A549 (cell line): ENCODE measurements at regions not wholly inside any gene's neighbourhood (a gene's known extent, or its start where the extent isn't known, plus 50 kb on each side); places are given as distances from the start of the nearest gene placed in this dataset.

Experiments used
- ATAC-seq, 2 experiments: fragments of 200-7000 bp in 1 of 2; fragments of >200 bp in 1 of 2; cut with Nextera tagmentation in 1 of 2; cut with Tn5 transposase in 1 of 2; 3 replicates each; pipeline versions ENCODE4 v1.8.0 to v1.9.1; 2018 to 2020; ENCODE audit warnings: mild to moderate bottlenecking in 1 of 2, moderate library complexity in 1 of 2
- CTCF ChIA-PET: fragments of 300-600 bp; sonication (Branson Sonifier 250); formaldehyde crosslinking; extraction: SDS; loops from one replicate; lab custom pipeline; 2021; ENCODE audit warnings: antibody characterized with exemption, inconsistent platforms; lab: Yijun Ruan, JAX
- POLR2A ChIA-PET: fragments of 350-600 bp; formaldehyde crosslinking; extraction: SDS; loops from one replicate; lab custom pipeline; 2021; ENCODE audit warnings: antibody characterized with exemption, inconsistent platforms; lab: Yijun Ruan, JAX
- DNase-seq, 2 experiments: peaks; one replicate each; pipeline versions ENCODE4 v3.0.0 to v3.0.0-alpha.2; 2011 to 2016; ENCODE audit warnings: low read depth in 1 of 2, low spot score in 1 of 2
- FAIRE-seq: peaks from 2 replicates; lab custom pipeline; 2011; peaks lifted over from hg19 to GRCh38; lab: Jason Lieb, UNC
- H3K27ac ChIP-seq, 2 experiments: fragments of >200 bp; sonication (Bioruptor Twin); formaldehyde crosslinking; 3 replicates each; pipeline ENCODE4 v1.5.1; 2016 to 2017
- H3K4me1 ChIP-seq: fragments of >200 bp; sonication (Bioruptor Twin); formaldehyde crosslinking; 3 replicates; pipeline ENCODE4 v1.6.1; 2016
- H3K4me2 ChIP-seq: fragments of >200 bp; sonication (Bioruptor Twin); formaldehyde crosslinking; 3 replicates; pipeline ENCODE4 v1.6.1; 2016
- H3K4me3 ChIP-seq: fragments of >200 bp; sonication (Bioruptor Twin); formaldehyde crosslinking; 3 replicates; pipeline ENCODE4 v1.5.1; 2016
- H3K9me3 ChIP-seq: fragments of >200 bp; sonication (Bioruptor Twin); formaldehyde crosslinking; 3 replicates; pipeline ENCODE4 v1.6.1; 2016
- CHD2 ChIP-seq: fragments of 150-350 bp; IDR thresholded peaks from 2 replicates; pipeline ENCODE4 v1.6.1; 2014; ENCODE audit warnings: low read length; ENCODE audit not compliant: partially characterized antibody
- EHMT2 ChIP-seq: fragments of 200-600 bp; sonication (generic); IDR thresholded peaks from 2 replicates; pipeline ENCODE4 v1.6.1; 2016; ENCODE audit warnings: antibody characterized with exemption, low read depth, mild to moderate bottlenecking, moderate library complexity
- EP300 ChIP-seq, 2 experiments: fragments of >200 bp; sonication (Bioruptor Twin); formaldehyde crosslinking; IDR thresholded peaks; 2 replicates in 1 of 2; 3 replicates in 1 of 2; pipeline ENCODE4 v1.6.1; 2016 to 2017
- FOSB ChIP-seq: fragments of 250-450 bp; sonication (Bioruptor Pico); IDR thresholded peaks from 2 replicates; pipeline ENCODE4 v1.5.0; 2020; ENCODE audit warnings: mild to moderate bottlenecking, moderate library complexity
- GATA3 ChIP-seq: IDR thresholded peaks from 2 replicates; pipeline ENCODE4 v1.6.1; 2012; ENCODE audit warnings: borderline replicate concordance
- JUN ChIP-seq, 2 experiments: fragments of >200 bp; sonication (Bioruptor Twin); formaldehyde crosslinking; IDR thresholded peaks; 2 replicates in 1 of 2; 3 replicates in 1 of 2; pipeline ENCODE4 v1.6.1; 2016 to 2017
- JUNB ChIP-seq: fragments of >200 bp; sonication (Bioruptor Twin); formaldehyde crosslinking; IDR thresholded peaks from 2 replicates; pipeline ENCODE4 v1.6.1; 2016
- KDM5A ChIP-seq: fragments of 200-600 bp; sonication (generic); IDR thresholded peaks from 2 replicates; pipeline ENCODE4 v1.6.1; 2016; ENCODE audit warnings: antibody characterized with exemption, mild to moderate bottlenecking
- MAFK ChIP-seq: fragments of 450-650 bp; IDR thresholded peaks from 2 replicates; pipeline ENCODE4 v1.6.1; 2014; ENCODE audit not compliant: partially characterized antibody
- MAZ ChIP-seq: fragments of 150-350 bp; IDR thresholded peaks from 2 replicates; pipeline ENCODE4 v1.6.1; 2014; ENCODE audit warnings: antibody characterized with exemption, low read depth, low read length, borderline replicate concordance
- MYC ChIP-seq: IDR thresholded peaks from 2 replicates; pipeline ENCODE4 v1.6.1; 2012; ENCODE audit warnings: mild to moderate bottlenecking, inconsistent platforms, low read length, improper control_type of control experiment, borderline replicate concordance
- NPAS2 ChIP-seq: fragments of 250-450 bp; sonication (Bioruptor Pico); IDR thresholded peaks from 2 replicates; pipeline ENCODE4 v1.8.0; 2022; ENCODE audit warnings: mild to moderate bottlenecking, moderate library complexity, borderline replicate concordance
- PHF8 ChIP-seq: fragments of 200-600 bp; sonication (generic); IDR thresholded peaks from 2 replicates; pipeline ENCODE4 v1.6.1; 2016; ENCODE audit warnings: low read depth, mild to moderate bottlenecking, antibody characterized with exemption, moderate library complexity, borderline replicate concordance
- RNF2 ChIP-seq: fragments of 200-600 bp; sonication (generic); IDR thresholded peaks from 2 replicates; pipeline ENCODE4 v1.6.1; 2016; ENCODE audit warnings: low read depth, mild to moderate bottlenecking, antibody characterized with exemption, moderate library complexity, borderline replicate concordance
- SMC3 ChIP-seq: fragments of >200 bp; sonication (Bioruptor Twin); formaldehyde crosslinking; IDR thresholded peaks from 3 replicates; pipeline ENCODE4 v1.6.1; 2018; ENCODE audit warnings: inconsistent platforms
- SREBF2 ChIP-seq: fragments of 450-650 bp; IDR thresholded peaks from 2 replicates; pipeline ENCODE4 v1.6.1; 2014; ENCODE audit warnings: mild to moderate bottlenecking, moderate library complexity
- ZC3H11A ChIP-seq: fragments of 450-650 bp; IDR thresholded peaks from 2 replicates; pipeline ENCODE4 v1.6.1; 2014; ENCODE audit warnings: antibody characterized with exemption, mild to moderate bottlenecking
- ZFP36 ChIP-seq: fragments of 450-650 bp; IDR thresholded peaks from 2 replicates; pipeline ENCODE4 v1.6.1; 2014; ENCODE audit warnings: borderline replicate concordance; ENCODE audit not compliant: partially characterized antibody
- WGBS: methylation state at CpG from one replicate; pipeline ENCODE4 v1.1.6; 2017; ENCODE audit errors: missing lambda C conversion rate; 5-methylcytosine and 5-hydroxymethylcytosine counted together
- TF ChIP-seq, protein P1 (sequence below): IDR thresholded peaks from 2 replicates; pipeline ENCODE4 v1.6.1; 2012; ENCODE audit warnings: low read depth, borderline replicate concordance
- TF ChIP-seq, protein P2 (sequence below): fragments of >200 bp; sonication (Bioruptor Twin); formaldehyde crosslinking; IDR thresholded peaks from 3 replicates; pipeline ENCODE4 v1.6.1; 2016
- TF ChIP-seq, protein P3 (sequence below): fragments of 450-650 bp; IDR thresholded peaks from 2 replicates; pipeline ENCODE4 v1.6.1; 2014; ENCODE audit warnings: antibody characterized with exemption
- TF ChIP-seq, protein P4 (sequence below): IDR thresholded peaks from 2 replicates; pipeline ENCODE4 v1.6.1; 2012
- TF ChIP-seq, protein P5 (sequence below): fragments of 250-450 bp; sonication (Bioruptor Pico); IDR thresholded peaks from 2 replicates; pipeline ENCODE4 v1.5.0; 2021; ENCODE audit warnings: mild to moderate bottlenecking, moderate library complexity, borderline replicate concordance
- TF ChIP-seq, protein P6 (sequence below): fragments of 200-600 bp; sonication (generic); IDR thresholded peaks from 2 replicates; pipeline ENCODE4 v1.6.1; 2016; ENCODE audit warnings: antibody characterized with exemption, mild to moderate bottlenecking, moderate library complexity
- TF ChIP-seq, protein P7 (sequence below): fragments of 150-350 bp; IDR thresholded peaks from 2 replicates; pipeline ENCODE4 v1.6.1; 2014; ENCODE audit warnings: low read depth, mild to moderate bottlenecking, low read length

DNA sequence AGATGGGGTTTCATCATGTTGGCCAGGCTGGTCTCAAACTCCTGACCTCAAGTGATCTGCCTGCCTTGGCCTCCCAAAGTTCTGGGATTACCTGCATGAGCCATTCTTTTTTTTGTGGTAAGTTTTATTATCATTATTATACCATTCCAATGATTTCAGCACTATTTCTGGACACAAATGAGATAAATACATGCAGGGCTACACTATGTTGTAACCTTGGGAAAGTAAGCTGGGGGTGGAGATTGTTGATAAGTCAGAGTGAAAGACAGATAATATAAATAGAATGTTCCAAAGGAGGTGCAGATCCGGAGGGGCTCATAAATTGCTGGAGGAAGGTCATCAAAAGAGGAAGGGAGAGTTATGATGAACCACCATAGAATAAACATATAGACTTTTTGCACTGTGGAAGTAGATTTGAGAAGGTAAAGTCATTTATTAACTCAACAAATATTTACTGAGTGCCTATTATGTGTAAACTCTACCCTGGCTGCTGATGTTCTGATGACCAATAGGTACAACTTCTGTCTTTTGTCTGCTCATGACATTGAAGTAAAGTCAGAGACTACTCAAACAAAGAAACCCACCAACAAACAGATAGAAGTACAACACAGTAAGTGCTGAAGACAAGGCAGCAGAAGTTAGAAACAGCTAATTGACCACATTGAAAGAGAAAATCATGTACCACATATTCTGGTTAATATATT, 478.9 kb upstream of the GOLIM4 start:
- CTCF ChIA-PET: no interaction called here
- H3K4me1 ChIP-seq: no peaks in the 10 kb centered on the region
- TF ChIP-seq, protein P1, sequence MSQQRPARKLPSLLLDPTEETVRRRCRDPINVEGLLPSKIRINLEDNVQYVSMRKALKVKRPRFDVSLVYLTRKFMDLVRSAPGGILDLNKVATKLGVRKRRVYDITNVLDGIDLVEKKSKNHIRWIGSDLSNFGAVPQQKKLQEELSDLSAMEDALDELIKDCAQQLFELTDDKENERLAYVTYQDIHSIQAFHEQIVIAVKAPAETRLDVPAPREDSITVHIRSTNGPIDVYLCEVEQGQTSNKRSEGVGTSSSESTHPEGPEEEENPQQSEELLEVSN: no peak
- TF ChIP-seq, protein P2, sequence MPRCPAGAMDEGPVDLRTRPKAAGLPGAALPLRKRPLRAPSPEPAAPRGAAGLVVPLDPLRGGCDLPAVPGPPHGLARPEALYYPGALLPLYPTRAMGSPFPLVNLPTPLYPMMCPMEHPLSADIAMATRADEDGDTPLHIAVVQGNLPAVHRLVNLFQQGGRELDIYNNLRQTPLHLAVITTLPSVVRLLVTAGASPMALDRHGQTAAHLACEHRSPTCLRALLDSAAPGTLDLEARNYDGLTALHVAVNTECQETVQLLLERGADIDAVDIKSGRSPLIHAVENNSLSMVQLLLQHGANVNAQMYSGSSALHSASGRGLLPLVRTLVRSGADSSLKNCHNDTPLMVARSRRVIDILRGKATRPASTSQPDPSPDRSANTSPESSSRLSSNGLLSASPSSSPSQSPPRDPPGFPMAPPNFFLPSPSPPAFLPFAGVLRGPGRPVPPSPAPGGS: no peak
- TF ChIP-seq, protein P3, sequence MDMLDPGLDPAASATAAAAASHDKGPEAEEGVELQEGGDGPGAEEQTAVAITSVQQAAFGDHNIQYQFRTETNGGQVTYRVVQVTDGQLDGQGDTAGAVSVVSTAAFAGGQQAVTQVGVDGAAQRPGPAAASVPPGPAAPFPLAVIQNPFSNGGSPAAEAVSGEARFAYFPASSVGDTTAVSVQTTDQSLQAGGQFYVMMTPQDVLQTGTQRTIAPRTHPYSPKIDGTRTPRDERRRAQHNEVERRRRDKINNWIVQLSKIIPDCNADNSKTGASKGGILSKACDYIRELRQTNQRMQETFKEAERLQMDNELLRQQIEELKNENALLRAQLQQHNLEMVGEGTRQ: no peak
- TF ChIP-seq SREBF2 (no peak), ZC3H11A (no peak), EP300 (IDR thresholded peaks at IDR 0.05) (no peak), PHF8 (no peak), KDM5A (no peak), CHD2 (no peak), MAZ (no peak), MAFK (no peak), JUN (IDR thresholded peaks at IDR 0.05) (no peak), ZFP36 (no peak), GATA3 (no peak)
- TF ChIP-seq, protein P4, sequence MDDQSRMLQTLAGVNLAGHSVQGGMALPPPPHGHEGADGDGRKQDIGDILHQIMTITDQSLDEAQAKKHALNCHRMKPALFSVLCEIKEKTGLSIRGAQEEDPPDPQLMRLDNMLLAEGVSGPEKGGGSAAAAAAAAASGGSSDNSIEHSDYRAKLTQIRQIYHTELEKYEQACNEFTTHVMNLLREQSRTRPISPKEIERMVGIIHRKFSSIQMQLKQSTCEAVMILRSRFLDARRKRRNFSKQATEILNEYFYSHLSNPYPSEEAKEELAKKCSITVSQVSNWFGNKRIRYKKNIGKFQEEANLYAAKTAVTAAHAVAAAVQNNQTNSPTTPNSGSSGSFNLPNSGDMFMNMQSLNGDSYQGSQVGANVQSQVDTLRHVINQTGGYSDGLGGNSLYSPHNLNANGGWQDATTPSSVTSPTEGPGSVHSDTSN: no peak
- POLR2A ChIA-PET: no interaction called here
- H3K9me3 ChIP-seq: no peaks in the 10 kb centered on the region
- WGBS: 0% methylated on average over 1 of the region's 1 CpG
- no peak overlapping the region for H3K4me2 ChIP-seq
- FAIRE-seq (no peak), DNase-seq (no peak), ATAC-seq (no peak)
- H3K27ac ChIP-seq: no peak overlapping the region
- H3K4me3 ChIP-seq: no peak overlapping the region

DNA sequence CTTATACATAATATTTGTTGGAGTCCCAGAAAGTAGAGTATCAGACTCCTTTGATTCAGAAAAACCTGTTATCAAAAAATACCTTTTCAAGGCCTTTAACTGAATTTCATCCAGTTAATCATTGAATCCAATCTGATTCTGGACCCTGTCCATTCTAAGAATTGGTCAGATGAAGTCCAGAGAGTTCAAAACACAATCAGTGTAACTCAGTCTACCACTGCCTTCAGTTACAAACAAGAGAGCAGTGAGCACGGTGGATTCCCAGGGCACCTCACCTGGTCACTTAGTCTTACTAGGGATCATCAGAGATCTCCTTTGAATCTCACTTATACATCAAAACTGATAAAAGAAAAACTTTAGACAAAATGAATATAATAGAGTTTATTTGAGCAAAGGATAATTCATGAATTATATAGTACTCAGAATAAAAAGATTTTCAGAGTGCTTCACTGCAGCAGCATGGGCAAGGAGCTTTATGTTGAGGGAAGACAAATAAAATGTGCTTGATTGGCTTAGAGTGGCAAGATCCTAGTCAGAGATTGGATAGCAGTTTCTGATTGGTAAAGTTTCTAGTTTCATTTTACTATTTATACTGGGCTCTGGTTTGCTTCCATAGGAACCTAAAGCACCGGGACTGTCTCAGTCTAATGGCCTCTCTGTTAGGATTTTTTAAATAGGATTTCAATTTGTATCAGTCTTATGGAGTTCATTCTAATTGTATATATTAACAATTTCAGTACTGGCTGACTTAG, 474.9 kb upstream of the GOLIM4 start:
- ChIA-PET CTCF (no interaction called here), POLR2A (no interaction called here)
- Histone ChIP-seq H3K27ac (no peak overlapping the region), H3K9me3 (no peaks in the 10 kb centered on the region), H3K4me2 (no peak overlapping the region), H3K4me3 (no peak overlapping the region), H3K4me1 (no peaks in the 10 kb centered on the region)
- DNase-seq (no peak), FAIRE-seq (no peak), ATAC-seq (no peak)
- WGBS: 6% methylated on average over 2 of the region's 2 CpGs
- TF ChIP-seq SMC3: no peak
- TF ChIP-seq, protein P5, sequence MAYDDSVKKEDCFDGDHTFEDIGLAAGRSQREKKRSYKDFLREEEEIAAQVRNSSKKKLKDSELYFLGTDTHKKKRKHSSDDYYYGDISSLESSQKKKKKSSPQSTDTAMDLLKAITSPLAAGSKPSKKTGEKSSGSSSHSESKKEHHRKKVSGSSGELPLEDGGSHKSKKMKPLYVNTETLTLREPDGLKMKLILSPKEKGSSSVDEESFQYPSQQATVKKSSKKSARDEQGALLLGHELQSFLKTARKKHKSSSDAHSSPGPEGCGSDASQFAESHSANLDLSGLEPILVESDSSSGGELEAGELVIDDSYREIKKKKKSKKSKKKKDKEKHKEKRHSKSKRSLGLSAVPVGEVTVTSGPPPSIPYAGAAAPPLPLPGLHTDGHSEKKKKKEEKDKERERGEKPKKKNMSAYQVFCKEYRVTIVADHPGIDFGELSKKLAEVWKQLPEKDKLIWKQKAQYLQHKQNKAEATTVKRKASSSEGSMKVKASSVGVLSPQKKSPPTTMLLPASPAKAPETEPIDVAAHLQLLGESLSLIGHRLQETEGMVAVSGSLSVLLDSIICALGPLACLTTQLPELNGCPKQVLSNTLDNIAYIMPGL: no peak
- no peak for TF ChIP-seq NPAS2 (CRISPR knock-in tag)
- TF ChIP-seq RNF2: no peak
- TF ChIP-seq, protein P6, sequence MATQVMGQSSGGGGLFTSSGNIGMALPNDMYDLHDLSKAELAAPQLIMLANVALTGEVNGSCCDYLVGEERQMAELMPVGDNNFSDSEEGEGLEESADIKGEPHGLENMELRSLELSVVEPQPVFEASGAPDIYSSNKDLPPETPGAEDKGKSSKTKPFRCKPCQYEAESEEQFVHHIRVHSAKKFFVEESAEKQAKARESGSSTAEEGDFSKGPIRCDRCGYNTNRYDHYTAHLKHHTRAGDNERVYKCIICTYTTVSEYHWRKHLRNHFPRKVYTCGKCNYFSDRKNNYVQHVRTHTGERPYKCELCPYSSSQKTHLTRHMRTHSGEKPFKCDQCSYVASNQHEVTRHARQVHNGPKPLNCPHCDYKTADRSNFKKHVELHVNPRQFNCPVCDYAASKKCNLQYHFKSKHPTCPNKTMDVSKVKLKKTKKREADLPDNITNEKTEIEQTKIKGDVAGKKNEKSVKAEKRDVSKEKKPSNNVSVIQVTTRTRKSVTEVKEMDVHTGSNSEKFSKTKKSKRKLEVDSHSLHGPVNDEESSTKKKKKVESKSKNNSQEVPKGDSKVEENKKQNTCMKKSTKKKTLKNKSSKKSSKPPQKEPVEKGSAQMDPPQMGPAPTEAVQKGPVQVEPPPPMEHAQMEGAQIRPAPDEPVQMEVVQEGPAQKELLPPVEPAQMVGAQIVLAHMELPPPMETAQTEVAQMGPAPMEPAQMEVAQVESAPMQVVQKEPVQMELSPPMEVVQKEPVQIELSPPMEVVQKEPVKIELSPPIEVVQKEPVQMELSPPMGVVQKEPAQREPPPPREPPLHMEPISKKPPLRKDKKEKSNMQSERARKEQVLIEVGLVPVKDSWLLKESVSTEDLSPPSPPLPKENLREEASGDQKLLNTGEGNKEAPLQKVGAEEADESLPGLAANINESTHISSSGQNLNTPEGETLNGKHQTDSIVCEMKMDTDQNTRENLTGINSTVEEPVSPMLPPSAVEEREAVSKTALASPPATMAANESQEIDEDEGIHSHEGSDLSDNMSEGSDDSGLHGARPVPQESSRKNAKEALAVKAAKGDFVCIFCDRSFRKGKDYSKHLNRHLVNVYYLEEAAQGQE: no peak
- TF ChIP-seq MYC: no peak
- TF ChIP-seq ZC3H11A: no peak
- no peak for TF ChIP-seq EHMT2
- TF ChIP-seq, protein P7, sequence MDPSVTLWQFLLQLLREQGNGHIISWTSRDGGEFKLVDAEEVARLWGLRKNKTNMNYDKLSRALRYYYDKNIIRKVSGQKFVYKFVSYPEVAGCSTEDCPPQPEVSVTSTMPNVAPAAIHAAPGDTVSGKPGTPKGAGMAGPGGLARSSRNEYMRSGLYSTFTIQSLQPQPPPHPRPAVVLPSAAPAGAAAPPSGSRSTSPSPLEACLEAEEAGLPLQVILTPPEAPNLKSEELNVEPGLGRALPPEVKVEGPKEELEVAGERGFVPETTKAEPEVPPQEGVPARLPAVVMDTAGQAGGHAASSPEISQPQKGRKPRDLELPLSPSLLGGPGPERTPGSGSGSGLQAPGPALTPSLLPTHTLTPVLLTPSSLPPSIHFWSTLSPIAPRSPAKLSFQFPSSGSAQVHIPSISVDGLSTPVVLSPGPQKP: no peak
- TF ChIP-seq JUNB: no peak
- no peak for TF ChIP-seq FOSB (CRISPR knock-in tag)
- no peak for TF ChIP-seq JUN (IDR thresholded peaks at IDR 0.05)
